ENCODE measurements at regions not wholly inside any gene's neighbourhood (a gene's known extent, or its start where the extent isn't known, plus 50 kb on each side); places are given as distances from the start of the nearest gene placed in this dataset.

DNA sequence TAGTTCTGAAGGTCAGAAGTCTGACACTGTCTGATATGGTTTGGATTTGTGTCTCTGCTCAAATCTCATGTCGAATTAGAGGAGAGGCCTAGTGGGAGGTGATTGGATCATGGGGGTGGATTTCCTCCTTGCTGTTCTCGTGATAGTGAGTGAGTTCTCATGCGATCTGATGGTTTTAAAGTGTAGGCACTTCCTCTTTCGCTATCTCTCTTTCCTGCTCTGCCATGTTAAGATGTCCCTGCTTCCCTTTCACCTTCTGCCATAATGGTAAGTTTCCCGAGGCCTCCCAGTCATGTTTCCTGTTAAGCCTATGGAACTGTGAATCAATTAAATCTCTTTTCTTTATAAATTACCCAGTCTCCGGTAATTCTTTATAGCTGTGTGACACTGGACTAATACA lies 84.1 kb upstream of the TMTC1 start:
- no peak for TF ChIP-seq EZH2 (IDR thresholded peaks at IDR 0.05; ENCODE audit: borderline replicate concordance)
- TF ChIP-seq, protein P1, sequence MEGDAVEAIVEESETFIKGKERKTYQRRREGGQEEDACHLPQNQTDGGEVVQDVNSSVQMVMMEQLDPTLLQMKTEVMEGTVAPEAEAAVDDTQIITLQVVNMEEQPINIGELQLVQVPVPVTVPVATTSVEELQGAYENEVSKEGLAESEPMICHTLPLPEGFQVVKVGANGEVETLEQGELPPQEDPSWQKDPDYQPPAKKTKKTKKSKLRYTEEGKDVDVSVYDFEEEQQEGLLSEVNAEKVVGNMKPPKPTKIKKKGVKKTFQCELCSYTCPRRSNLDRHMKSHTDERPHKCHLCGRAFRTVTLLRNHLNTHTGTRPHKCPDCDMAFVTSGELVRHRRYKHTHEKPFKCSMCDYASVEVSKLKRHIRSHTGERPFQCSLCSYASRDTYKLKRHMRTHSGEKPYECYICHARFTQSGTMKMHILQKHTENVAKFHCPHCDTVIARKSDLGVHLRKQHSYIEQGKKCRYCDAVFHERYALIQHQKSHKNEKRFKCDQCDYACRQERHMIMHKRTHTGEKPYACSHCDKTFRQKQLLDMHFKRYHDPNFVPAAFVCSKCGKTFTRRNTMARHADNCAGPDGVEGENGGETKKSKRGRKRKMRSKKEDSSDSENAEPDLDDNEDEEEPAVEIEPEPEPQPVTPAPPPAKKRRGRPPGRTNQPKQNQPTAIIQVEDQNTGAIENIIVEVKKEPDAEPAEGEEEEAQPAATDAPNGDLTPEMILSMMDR (IDR thresholded peaks at IDR 0.05; ENCODE audit: poor library complexity), result no peak
